ENCODE measurements at regions not wholly inside any gene's neighbourhood (a gene's known extent, or its start where the extent isn't known, plus 50 kb on each side); places are given as distances from the start of the nearest gene placed in this dataset.

GRCh38 chr13:58018865-58019264 lies 387.3 kb downstream of the PCDH17 start:
- no peak overlapping the region for H3K27ac ChIP-seq
- intact Hi-C loops (cut with DNase I) = no loop called here
- H3K4me1 ChIP-seq = no peaks in the 10 kb centered on the region
- DNase-seq (no peak), ATAC-seq (no peak)
- TF ChIP-seq CTCF (IDR thresholded peaks at IDR 0.05) = no peak
- no peaks in the 10 kb centered on the region for H3K36me3 ChIP-seq
- H3K27me3 ChIP-seq = no peaks in the 10 kb centered on the region
- no peak overlapping the region for H3K4me3 ChIP-seq
- H3K9me3 ChIP-seq = no peaks in the 10 kb centered on the region

DNA sequence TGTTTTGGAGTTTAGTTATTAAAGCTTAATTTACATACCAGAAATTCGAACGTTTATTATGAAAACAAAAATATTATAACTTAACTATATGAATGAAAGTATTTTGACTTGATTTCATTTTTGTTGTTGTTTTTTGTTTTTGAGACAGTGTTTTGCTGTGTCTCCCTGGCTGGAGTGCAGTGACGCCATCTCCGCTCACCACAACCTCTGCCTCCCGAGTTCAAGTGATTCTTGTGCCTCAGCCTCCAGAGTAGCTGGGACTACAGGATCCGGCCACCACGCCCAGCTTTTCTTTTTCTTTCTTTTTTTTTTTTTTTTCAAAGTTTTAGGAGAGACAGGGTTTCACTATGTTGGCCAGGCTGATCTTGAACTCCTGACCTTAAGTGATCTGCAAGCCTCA lies 392.6 kb downstream of the PCDH17 start:
- no peak for TF ChIP-seq CTCF (IDR thresholded peaks at IDR 0.05)
- H3K9me3 ChIP-seq = no peaks in the 10 kb centered on the region
- no peaks in the 10 kb centered on the region for H3K36me3 ChIP-seq
- intact Hi-C loops (cut with DNase I) = no loop called here
- no peaks in the 10 kb centered on the region for H3K4me1 ChIP-seq
- H3K4me3 ChIP-seq = no peak overlapping the region
- ATAC-seq (no peak), DNase-seq (no peak)
- no peaks in the 10 kb centered on the region for H3K27me3 ChIP-seq
- no peak overlapping the region for H3K27ac ChIP-seq

DNA sequence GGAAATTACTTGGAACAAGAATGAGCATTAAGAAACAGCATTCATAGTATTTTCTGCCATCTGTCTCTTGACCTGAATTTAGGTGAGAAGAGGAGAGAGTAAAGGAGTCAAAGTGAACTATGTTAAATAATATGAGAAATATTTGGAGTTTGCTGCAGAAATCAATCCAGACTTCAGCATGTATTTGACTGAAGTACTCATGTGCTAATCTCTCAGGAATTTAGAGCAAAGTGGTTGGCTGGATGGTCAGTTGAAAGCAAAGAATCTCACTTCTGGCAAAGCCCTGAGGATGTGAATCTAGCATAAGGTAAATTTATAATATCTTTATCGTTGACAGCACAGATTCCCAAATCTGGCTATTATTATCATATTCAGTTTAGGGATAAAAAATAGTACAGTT lies 394.3 kb downstream of the PCDH17 start:
- Histone ChIP-seq H3K36me3 (no peaks in the 10 kb centered on the region), H3K9me3 (no peaks in the 10 kb centered on the region), H3K4me3 (no peak overlapping the region), H3K4me1 (no peaks in the 10 kb centered on the region), H3K27me3 (no peaks in the 10 kb centered on the region), H3K27ac (no peak overlapping the region)
- DNase-seq (no peak), ATAC-seq (no peak)
- intact Hi-C loops (cut with DNase I) = no loop called here
- TF ChIP-seq CTCF (IDR thresholded peaks at IDR 0.05) = no peak

DNA sequence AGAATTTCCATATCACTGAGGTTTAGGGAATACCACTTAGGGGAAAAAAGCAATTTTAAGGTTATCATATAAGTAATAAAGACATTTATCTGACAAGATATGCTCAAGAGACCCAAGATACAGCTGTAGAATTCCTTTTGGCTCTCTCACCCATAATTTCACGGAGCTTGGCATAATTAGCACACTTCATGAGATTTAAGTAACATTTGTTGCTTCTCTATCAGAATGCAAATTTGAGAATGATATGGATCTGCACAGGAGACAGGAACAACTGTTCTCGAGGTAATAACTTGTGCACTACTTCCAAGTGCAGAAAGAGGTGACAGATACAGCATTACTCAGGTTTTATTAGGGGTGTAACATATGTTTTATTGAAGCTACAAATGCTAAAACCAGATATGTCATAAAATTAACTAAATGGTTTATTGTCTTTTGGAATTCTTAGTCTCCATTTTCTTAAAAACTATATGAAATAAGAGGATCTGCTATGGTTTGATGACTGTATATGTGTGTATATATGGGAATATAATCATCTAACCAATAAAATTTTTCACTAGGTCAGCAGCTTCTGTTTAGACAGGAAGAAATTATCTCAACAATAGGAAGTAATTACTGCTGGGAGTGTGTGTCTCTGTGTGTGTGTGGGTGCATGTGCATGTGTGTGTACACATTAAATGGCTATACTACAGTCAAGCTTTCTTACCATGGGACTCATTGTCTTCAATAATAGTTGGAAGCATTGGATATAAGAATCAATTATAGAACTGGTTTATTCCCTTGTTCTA lies 401.3 kb downstream of the PCDH17 start:
- intact Hi-C loops (cut with DNase I) = no loop called here
- no peaks in the 10 kb centered on the region for H3K4me1 ChIP-seq
- H3K36me3 ChIP-seq = no peaks in the 10 kb centered on the region
- TF ChIP-seq CTCF (IDR thresholded peaks at IDR 0.05) = no peak
- no peak overlapping the region for H3K4me3 ChIP-seq
- no peaks in the 10 kb centered on the region for H3K27me3 ChIP-seq
- DNase-seq = no peak
- ATAC-seq = no peak
- H3K9me3 ChIP-seq = no peaks in the 10 kb centered on the region
- no peak overlapping the region for H3K27ac ChIP-seq

- Histone ChIP-seq H3K27ac (no peak overlapping the region), H3K36me3 (no peaks in the 10 kb centered on the region), H3K9me3 (no peaks in the 10 kb centered on the region), H3K27me3 (no peaks in the 10 kb centered on the region), H3K4me1 (no peaks in the 10 kb centered on the region), H3K4me3 (no peak overlapping the region)
- no peak for DNase-seq
- TF ChIP-seq CTCF (IDR thresholded peaks at IDR 0.05) = no peak
- intact Hi-C loops (cut with DNase I) = no loop called here
- ATAC-seq = no peak
Observed at GRCh38 chr13:58043971-58044370, 412.4 kb downstream of the PCDH17 start.

DNA sequence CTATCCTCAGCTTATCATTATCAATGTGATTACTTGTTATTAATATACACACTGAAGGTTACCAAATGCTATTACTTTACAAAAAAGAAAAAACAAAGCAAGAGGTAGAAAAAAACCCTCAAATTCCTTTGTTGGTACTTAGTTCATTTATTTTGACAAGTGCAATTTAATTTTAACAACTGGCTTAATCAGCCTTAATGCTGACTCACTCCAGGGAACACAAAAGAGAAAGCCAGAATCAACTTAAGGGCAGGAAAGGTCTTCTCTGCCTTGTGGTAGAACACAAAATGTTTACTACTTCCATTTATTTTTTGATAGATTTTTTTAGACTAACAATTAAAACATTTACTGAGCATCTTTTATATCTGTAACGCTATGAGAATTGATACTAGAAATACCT lies 417.1 kb downstream of the PCDH17 start:
- Histone ChIP-seq H3K27ac (no peak overlapping the region), H3K4me3 (no peak overlapping the region), H3K9me3 (no peaks in the 10 kb centered on the region), H3K27me3 (no peaks in the 10 kb centered on the region), H3K36me3 (no peaks in the 10 kb centered on the region), H3K4me1 (no peaks in the 10 kb centered on the region)
- no peak for TF ChIP-seq CTCF (IDR thresholded peaks at IDR 0.05)
- DNase-seq (no peak), ATAC-seq (no peak)
- intact Hi-C loops (cut with DNase I) = no loop called here

Measured in upper lobe of right lung (tissue), 1 donor.